HCT116 (cell line): ENCODE measurements at regions not wholly inside any gene's neighbourhood (a gene's known extent, or its start where the extent isn't known, plus 50 kb on each side); places are given as distances from the start of the nearest gene placed in this dataset.

Experiments used
- ATAC-seq: fragments of 200-7000 bp; cut with Tn5 transposase; 2 replicates; pipeline ENCODE4 v1.9.1; 2020; ENCODE audit warnings: mild to moderate bottlenecking, moderate library complexity
- BruUV-seq: library from RNA; stranded (reverse); fragments of 400-500 nt; replicated peaks from 2 replicates; lab custom pipeline; 2021; lab: Mats Ljungman, UMichigan
- CTCF ChIA-PET: fragments of 300-600 bp; sonication (Branson Sonifier 250); formaldehyde crosslinking; loops from one replicate; lab custom pipeline; 2021; ENCODE audit warnings: antibody characterized with exemption; lab: Charles Lee
- POLR2A ChIA-PET: fragments of 300-600, 350-600 bp; sonication (Branson Sonifier 250); formaldehyde crosslinking; loops from one replicate; lab custom pipeline; 2021; ENCODE audit warnings: antibody characterized with exemption; lab: Charles Lee
- RAD21 ChIA-PET, 2 experiments: fragments of 300-600 bp; sonication (Branson Sonifier 250); formaldehyde crosslinking; loops; one replicate each; lab custom pipeline; 2023; ENCODE audit warnings: low total read pairs in 2 of 2; ENCODE audit not compliant: uncharacterized antibody in 2 of 2, unreplicated experiment in 2 of 2, low non-redundant PET in 1 of 2; lab: Charles Lee
- DNase-seq: peaks from one replicate; pipeline ENCODE4 v3.0.0-alpha.2; 2010; ENCODE audit warnings: low read depth, low spot score
- H2AFZ ChIP-seq: fragments of 200-600 bp; shearing (Covaris generic), sonication (generic); 2 replicates; pipeline ENCODE4 v1.6.1; 2017; ENCODE audit warnings: low read depth, mixed run types, mixed read lengths, antibody characterized with exemption, low read length; ENCODE audit not compliant: poor library complexity, severe bottlenecking
- H3K27ac ChIP-seq: 2 replicates; pipeline ENCODE4 v1.5.1; 2012; ENCODE audit warnings: low read depth, low read length
- H3K27me3 ChIP-seq: fragments of 200-600 bp; sonication (generic); 2 replicates; pipeline ENCODE4 v1.6.1; 2016; ENCODE audit warnings: mixed run types, low read length, mixed read lengths; ENCODE audit not compliant: insufficient read depth
- H3K36me3 ChIP-seq, 2 experiments: fragments of 200-500 bp in 1 of 2; fragments of 200-600 bp in 1 of 2; sonication (Bioruptor generic) in 1 of 2; sonication (generic) in 1 of 2; 2 replicates each; pipeline versions ENCODE4 v1.5.1 to v1.6.1; 2014 to 2016; ENCODE audit warnings: low read length in 2 of 2, inconsistent platforms in 1 of 2, mixed read lengths in 1 of 2, mixed run types in 1 of 2; ENCODE audit not compliant: insufficient read depth in 2 of 2, control insufficient read depth in 1 of 2
- H3K4me1 ChIP-seq, 2 experiments: fragments of 200-600 bp in 1 of 2; sonication (generic) in 1 of 2; 2 replicates each; pipeline versions ENCODE4 v1.5.1 to v1.6.1; 2012 to 2017; ENCODE audit warnings: low read length in 2 of 2, inconsistent platforms in 1 of 2, mild to moderate bottlenecking in 1 of 2, mixed read lengths in 1 of 2, mixed run types in 1 of 2, moderate library complexity in 1 of 2; ENCODE audit not compliant: insufficient read depth in 2 of 2, control insufficient read depth in 1 of 2
- H3K4me2 ChIP-seq: fragments of 200-600 bp; sonication (generic); 2 replicates; pipeline ENCODE4 v1.6.1; 2017; ENCODE audit warnings: mixed run types, low read length, mixed read lengths
- H3K4me3 ChIP-seq, 2 experiments: fragments of 200-600 bp in 1 of 2; sonication (generic) in 1 of 2; replicated peaks in 1 of 2; 2 replicates each; pipeline ENCODE4 v1.5.1; 2011 to 2016; ENCODE audit warnings: low read length in 2 of 2, control low read depth in 1 of 2, low read depth in 1 of 2, mild to moderate bottlenecking in 1 of 2, mixed read lengths in 1 of 2, mixed run types in 1 of 2
- H3K79me2 ChIP-seq: fragments of 200-600 bp; sonication (generic); 2 replicates; pipeline ENCODE4 v1.6.1; 2017; ENCODE audit warnings: mild to moderate bottlenecking, mixed run types, low read length, moderate library complexity, mixed read lengths; ENCODE audit not compliant: insufficient read depth
- H3K9ac ChIP-seq: fragments of 200-600 bp; sonication (generic); 2 replicates; pipeline ENCODE4 v1.6.1; 2016; ENCODE audit warnings: low read length, mixed read lengths
- H3K9me2 ChIP-seq: fragments of 200-600 bp; sonication (generic), shearing (Covaris generic); 2 replicates; pipeline ENCODE4 v1.6.1; 2017; ENCODE audit warnings: mixed run types, mild to moderate bottlenecking, moderate library complexity; ENCODE audit not compliant: insufficient read depth
- H3K9me3 ChIP-seq, 2 experiments: fragments of 200-500 bp in 1 of 2; fragments of 200-600 bp in 1 of 2; sonication (Bioruptor generic) in 1 of 2; sonication (generic) in 1 of 2; 2 replicates each; pipeline ENCODE4 v1.6.1; 2014 to 2017; ENCODE audit warnings: low read length in 2 of 2, mixed read lengths in 2 of 2, inconsistent platforms in 1 of 2, low read depth in 1 of 2, mild to moderate bottlenecking in 1 of 2, mixed run types in 1 of 2, moderate library complexity in 1 of 2; ENCODE audit not compliant: control insufficient read depth in 1 of 2, insufficient read depth in 1 of 2
- H4K20me1 ChIP-seq: fragments of 200-600 bp; sonication (generic), shearing (Covaris generic); 2 replicates; pipeline ENCODE4 v1.6.1; 2017; ENCODE audit warnings: mixed run types, mild to moderate bottlenecking, moderate library complexity; ENCODE audit not compliant: insufficient read depth
- ATF3 ChIP-seq: IDR thresholded peaks from 2 replicates; pipeline ENCODE4 v1.6.1; 2012
- CTCF ChIP-seq, 3 experiments: fragments of 200-600 bp in 1 of 3; sonication (generic) in 1 of 3; IDR thresholded peaks in 2 of 3; conservative IDR thresholded peaks in 1 of 3; 2 replicates each; pipeline ENCODE4 v1.5.1; 2012 to 2017; ENCODE audit warnings: low read depth in 2 of 3, low read length in 2 of 3, antibody characterized with exemption in 1 of 3, borderline replicate concordance in 1 of 3, control low read depth in 1 of 3, mild to moderate bottlenecking in 1 of 3, mixed read lengths in 1 of 3, mixed run types in 1 of 3, moderate library complexity in 1 of 3; ENCODE audit not compliant: insufficient read depth in 1 of 3
- EZH2phosphoT487 ChIP-seq: fragments of 200-600 bp; IDR thresholded peaks from 2 replicates; pipeline ENCODE4 v1.6.1; 2018; ENCODE audit warnings: antibody characterized with exemption, borderline replicate concordance
- MAX ChIP-seq: IDR thresholded peaks from 2 replicates; pipeline ENCODE4 v1.6.1; 2012
- RAD21 ChIP-seq: IDR thresholded peaks from 2 replicates; pipeline ENCODE4 v1.6.1; 2012; ENCODE audit warnings: low read depth, mild to moderate bottlenecking
- REST ChIP-seq: IDR thresholded peaks from 2 replicates; pipeline ENCODE4 v1.6.1; 2012; ENCODE audit warnings: low read depth
- SP1 ChIP-seq: IDR thresholded peaks from 2 replicates; pipeline ENCODE4 v1.6.1; 2012; ENCODE audit warnings: low read depth
- YY1 ChIP-seq: IDR thresholded peaks from 2 replicates; pipeline ENCODE4 v1.6.1; 2011; ENCODE audit warnings: low read length, low read depth, moderate library complexity, mild to moderate bottlenecking; ENCODE audit not compliant: insufficient replicate concordance; ENCODE audit errors: extremely low read depth
- ZNF274 ChIP-seq: fragments of 200-500 bp; sonication (Bioruptor generic); IDR thresholded peaks from 2 replicates; pipeline ENCODE4 v1.6.1; 2014; ENCODE audit warnings: mild to moderate bottlenecking, low read depth, low read length, inconsistent platforms
- intact Hi-C: fragments of 100-400 bp; cut with micrococcal nuclease; formaldehyde crosslinking; loops from 2 replicates; pipeline ENCODE4 v1.10.0; 2022

GRCh38 chr6:11919771-11920440 lies 92.2 kb upstream of the HIVEP1 start:
- DNase-seq (no peak), ATAC-seq (no peak)
- Histone ChIP-seq H3K27me3 (no peaks in the 10 kb centered on the region), H3K27ac (no peak overlapping the region), H3K4me2 (no peak overlapping the region), H3K9me3 (no peaks in the 10 kb centered on the region), H3K79me2 (no peaks in the 10 kb centered on the region), H3K9me2 (no peaks in the 10 kb centered on the region), H3K9ac (no peak overlapping the region), H4K20me1 (no peaks in the 10 kb centered on the region), H3K36me3 (no peaks in the 10 kb centered on the region), H3K4me3 (no peak overlapping the region), H3K4me1 (peaks cover 0 to 10% of the 10 kb centered on the region in 2 experiments; a peak in 2 of 4 replicates), H2AFZ (no peak overlapping the region)
- intact Hi-C loops: no loop called here
- ChIA-PET RAD21 (no interaction called here), POLR2A (no interaction called here), CTCF (no interaction called here)
- BruUV-seq: no TSS peak
- TF ChIP-seq REST (no peak), RAD21 (no peak), MAX (no peak), ATF3 (no peak), ZNF274 (no peak), SP1 (no peak), EZH2phosphoT487 (no peak), CTCF (IDR thresholded peaks at IDR 0.05 in 2 of 3, conservative IDR thresholded peaks at IDR 0.05 in 1 of 3; ENCODE audit: borderline replicate concordance in 1 of 3, insufficient read depth in 1 of 3, low read depth in 2 of 3, low read length in 2 of 3) (no peak), YY1 (no peak)
